Caco-2 (cell line): ENCODE measurements at regions not wholly inside any gene's neighbourhood (a gene's known extent, or its start where the extent isn't known, plus 50 kb on each side); places are given as distances from the start of the nearest gene placed in this dataset.
"Not testable (repeated sequence)": the region's sequence is repeated elsewhere in the genome, so short reads cannot be mapped to it uniquely, and the experiment has no call there.

Experiments used
- BruUV-seq: library from RNA; stranded (reverse); fragments of 400-500 nt; replicated peaks from 2 replicates; lab custom pipeline; 2021; lab: Mats Ljungman, UMichigan
- CTCF ChIA-PET: fragments of 300-600 bp; sonication (Branson Sonifier 250); formaldehyde crosslinking; loops from one replicate; lab custom pipeline; 2022; ENCODE audit warnings: antibody characterized with exemption; lab: Charles Lee
- POLR2A ChIA-PET: fragments of 300-600 bp; sonication (Branson Sonifier 250); formaldehyde crosslinking; loops from one replicate; lab custom pipeline; 2022; ENCODE audit warnings: antibody characterized with exemption; lab: Charles Lee
- DNase-seq, 2 experiments: peaks; one replicate each; pipeline versions ENCODE4 v3.0.0 to v3.0.0-alpha.2; 2020 to 2022
- H3K27me3 ChIP-seq: replicated peaks from 2 replicates; pipeline ENCODE4 v1.6.0; 2011; ENCODE audit warnings: low read length; ENCODE audit not compliant: control insufficient read depth, insufficient read depth
- H3K36me3 ChIP-seq: 2 replicates; pipeline ENCODE4 v1.5.1; 2011; ENCODE audit warnings: low read length; ENCODE audit not compliant: control insufficient read depth, insufficient read depth
- H3K4me1 ChIP-seq: fragments of 250-450 bp; sonication (Bioruptor Pico); 2 replicates; pipeline ENCODE4 v1.5.1; 2020; ENCODE audit warnings: mild to moderate bottlenecking
- H3K4me3 ChIP-seq: 2 replicates; pipeline ENCODE4 v1.5.1; 2011; ENCODE audit warnings: low read depth, mild to moderate bottlenecking, control low read depth, low read length
- H3K9me3 ChIP-seq: fragments of 250-450 bp; sonication (Bioruptor Pico); 2 replicates; pipeline ENCODE4 v1.5.1; 2020; ENCODE audit warnings: mild to moderate bottlenecking, moderate library complexity
- H3K27ac Mint-ChIP-seq: one replicate; pipeline ENCODE4 v1.8.0; 2022; ENCODE audit warnings: mixed read lengths; ENCODE audit not compliant: unreplicated experiment
- H3K27me3 Mint-ChIP-seq: one replicate; pipeline ENCODE4 v1.8.0; 2022; ENCODE audit warnings: mixed read lengths; ENCODE audit not compliant: insufficient read depth, unreplicated experiment
- H3K36me3 Mint-ChIP-seq: one replicate; pipeline ENCODE4 v1.8.0; 2022; ENCODE audit warnings: mild to moderate bottlenecking, mixed read lengths; ENCODE audit not compliant: insufficient read depth, unreplicated experiment
- H3K4me1 Mint-ChIP-seq: one replicate; pipeline ENCODE4 v1.8.0; 2022; ENCODE audit warnings: low read depth, mixed read lengths; ENCODE audit not compliant: unreplicated experiment
- H3K4me3 Mint-ChIP-seq: one replicate; pipeline ENCODE4 v1.8.0; 2022; ENCODE audit warnings: mild to moderate bottlenecking, moderate library complexity, mixed read lengths; ENCODE audit not compliant: unreplicated experiment
- H3K9me3 Mint-ChIP-seq: one replicate; pipeline ENCODE4 v1.8.0; 2022; ENCODE audit warnings: mixed read lengths; ENCODE audit not compliant: unreplicated experiment
- CTCF ChIP-seq, 2 experiments: fragments of 200-600 bp in 1 of 2; IDR thresholded peaks; 1 replicate in 1 of 2; 2 replicates in 1 of 2; pipeline versions ENCODE4 v1.5.1 to v1.8.0; 2011 to 2022; ENCODE audit warnings: antibody characterized with exemption in 1 of 2, control low read depth in 1 of 2, inconsistent platforms in 1 of 2, low read depth in 1 of 2, low read length in 1 of 2, mild to moderate bottlenecking in 1 of 2, moderate library complexity in 1 of 2; ENCODE audit not compliant: insufficient read depth in 1 of 2, severe bottlenecking in 1 of 2, unreplicated experiment in 1 of 2
- intact Hi-C: fragments of 100-400 bp; cut with micrococcal nuclease; formaldehyde crosslinking; loops from one replicate; pipeline ENCODE4 v1.10.0; 2022; ENCODE audit not compliant: unreplicated experiment

DNA sequence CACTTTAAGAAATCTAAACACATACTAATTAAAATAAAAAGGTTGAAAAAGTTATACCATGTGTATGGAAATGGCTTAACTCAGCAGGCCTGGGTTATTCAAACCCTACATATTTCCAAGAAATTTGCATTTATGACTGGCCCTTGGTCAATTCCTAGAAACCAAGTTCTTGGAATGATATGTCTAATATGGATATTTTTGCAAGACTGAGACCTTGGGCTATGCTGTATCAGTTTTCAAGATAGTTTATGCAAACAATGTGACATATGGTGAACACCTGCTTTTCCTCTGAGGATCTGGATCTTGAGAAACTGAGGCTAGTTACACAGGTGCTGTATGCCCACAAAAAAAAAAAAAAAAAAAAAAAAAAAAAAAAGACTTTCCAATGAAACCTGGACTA, 536.9 kb upstream of the HS3ST5 start:
- Mint-ChIP-seq H3K4me1 (no peaks in the 10 kb centered on the region), H3K36me3 (no peaks in the 10 kb centered on the region), H3K27me3 (peaks cover 4% of the 10 kb centered on the region), H3K9me3 (no peaks in the 10 kb centered on the region), H3K4me3 (no peak overlapping the region), H3K27ac (no peak overlapping the region)
- TF ChIP-seq CTCF (IDR thresholded peaks at IDR 0.05; ENCODE audit: insufficient read depth in 1 of 2, low read depth in 1 of 2, low read length in 1 of 2, severe bottlenecking in 1 of 2, unreplicated experiment in 1 of 2), result no peak
- POLR2A ChIA-PET, result no interaction called here
- no TSS peak for BruUV-seq
- Histone ChIP-seq H3K36me3 (no peaks in the 10 kb centered on the region), H3K9me3 (no peaks in the 10 kb centered on the region), H3K4me3 (no peak overlapping the region), H3K4me1 (no peaks in the 10 kb centered on the region), H3K27me3 (no peaks in the 10 kb centered on the region)
- no peak for DNase-seq
- CTCF ChIA-PET, result no interaction called here
- intact Hi-C loops, result loop anchor here (10.0 kb wide), 1 partner anchor 135 kb away; no protein-coding TSS in a partner anchor

DNA sequence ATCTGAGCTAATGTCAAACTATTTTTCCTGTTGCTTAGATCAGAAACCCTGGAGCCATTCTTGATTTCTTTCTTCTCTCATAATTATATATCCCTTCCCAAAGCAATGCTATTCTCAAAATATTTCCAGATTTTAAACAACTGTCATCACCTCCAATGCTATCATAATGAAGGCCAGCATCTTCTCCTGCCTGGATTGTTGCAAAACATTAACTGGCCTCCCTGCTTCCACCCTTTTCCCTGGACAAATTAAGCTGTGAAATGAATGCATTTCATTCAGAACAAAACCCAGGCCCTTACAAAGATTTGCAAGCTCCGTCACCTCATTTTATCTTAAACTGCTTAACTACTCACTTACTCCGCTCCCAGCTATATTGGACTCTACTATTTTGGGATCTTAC, 535.3 kb upstream of the HS3ST5 start:
- Mint-ChIP-seq H3K36me3 (no peaks in the 10 kb centered on the region), H3K4me1 (no peaks in the 10 kb centered on the region), H3K9me3 (no peaks in the 10 kb centered on the region), H3K27ac (no peak overlapping the region), H3K4me3 (no peak overlapping the region), H3K27me3 (peaks cover 4% of the 10 kb centered on the region)
- POLR2A ChIA-PET, result no interaction called here
- no peak for DNase-seq
- CTCF ChIA-PET, result no interaction called here
- H3K4me3 ChIP-seq, result no peak overlapping the region
- no peaks in the 10 kb centered on the region for H3K36me3 ChIP-seq
- no peaks in the 10 kb centered on the region for H3K27me3 ChIP-seq
- intact Hi-C loops, result loop anchor here (10.0 kb wide), 1 partner anchor 133 kb away; no protein-coding TSS in a partner anchor
- H3K4me1 ChIP-seq, result no peaks in the 10 kb centered on the region
- no peak for TF ChIP-seq CTCF (IDR thresholded peaks at IDR 0.05; ENCODE audit: insufficient read depth in 1 of 2, low read depth in 1 of 2, low read length in 1 of 2, severe bottlenecking in 1 of 2, unreplicated experiment in 1 of 2)
- BruUV-seq, result no TSS peak
- H3K9me3 ChIP-seq, result no peaks in the 10 kb centered on the region

DNA sequence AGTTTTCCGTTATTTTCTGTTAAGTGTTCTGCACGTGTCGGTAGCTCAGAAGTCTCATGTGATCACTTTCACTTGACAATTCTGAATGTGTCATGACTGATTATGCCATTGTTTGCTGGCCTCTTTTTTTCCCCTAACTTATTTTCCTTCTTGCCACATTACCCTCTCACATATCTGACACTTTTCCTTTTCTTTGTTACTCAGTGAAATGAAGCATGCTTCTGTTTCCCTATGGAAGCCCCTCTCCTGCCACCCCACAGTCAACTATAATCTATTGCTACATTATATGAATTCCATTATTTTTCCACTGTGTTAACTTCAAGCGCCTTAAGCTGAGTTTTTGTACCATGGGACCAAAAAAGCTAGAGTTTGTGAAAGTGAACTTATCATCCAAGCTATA, 531.6 kb upstream of the HS3ST5 start:
- no peaks in the 10 kb centered on the region for H3K36me3 Mint-ChIP-seq
- no peak overlapping the region for H3K4me3 Mint-ChIP-seq
- no TSS peak for BruUV-seq
- Histone ChIP-seq H3K27me3 (no peaks in the 10 kb centered on the region), H3K4me3 (no peak overlapping the region), H3K4me1 (no peaks in the 10 kb centered on the region), H3K9me3 (no peaks in the 10 kb centered on the region), H3K36me3 (no peaks in the 10 kb centered on the region)
- intact Hi-C loops, result loop anchor here (10.0 kb wide), 1 partner anchor 130 kb away; no protein-coding TSS in a partner anchor
- no peaks in the 10 kb centered on the region for H3K4me1 Mint-ChIP-seq
- ChIA-PET CTCF (interaction anchor here (0.6 kb wide), 1 partner anchor 825 kb away, joined by 4 read pairs; no protein-coding TSS in a partner anchor), POLR2A (no interaction called here)
- no peak for TF ChIP-seq CTCF (IDR thresholded peaks at IDR 0.05; ENCODE audit: insufficient read depth in 1 of 2, low read depth in 1 of 2, low read length in 1 of 2, severe bottlenecking in 1 of 2, unreplicated experiment in 1 of 2)
- H3K9me3 Mint-ChIP-seq, result no peaks in the 10 kb centered on the region
- DNase-seq, result no peak
- H3K27me3 Mint-ChIP-seq, result peaks cover 4% of the 10 kb centered on the region
- H3K27ac Mint-ChIP-seq, result no peak overlapping the region

DNA sequence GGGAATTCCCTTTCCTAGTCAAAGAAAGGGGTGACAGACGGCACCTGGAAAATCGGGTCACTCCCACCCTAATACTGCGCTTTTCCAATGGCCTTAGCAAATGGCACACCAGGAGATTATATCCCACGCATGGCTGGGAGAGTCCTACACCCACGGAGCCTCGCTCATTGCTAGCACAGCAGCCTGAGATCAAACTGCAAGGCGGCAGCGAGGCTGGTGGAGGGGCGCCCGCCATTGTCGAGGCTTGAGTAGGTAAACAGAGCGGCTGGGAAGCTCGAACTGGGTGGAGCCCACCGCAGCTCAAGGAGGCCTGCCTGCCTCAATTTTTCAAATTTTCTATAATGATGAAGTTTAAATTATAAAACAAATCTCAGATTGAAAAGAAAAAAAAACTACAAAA, 522.7 kb upstream of the HS3ST5 start:
- CTCF ChIA-PET, H3K4me1 ChIP-seq, H3K27me3 ChIP-seq, H3K9me3 Mint-ChIP-seq, H3K36me3 Mint-ChIP-seq, H3K9me3 ChIP-seq, DNase-seq, H3K27me3 Mint-ChIP-seq, BruUV-seq, H3K4me1 Mint-ChIP-seq, H3K27ac Mint-ChIP-seq, POLR2A ChIA-PET, intact Hi-C loops, H3K4me3 ChIP-seq, H3K36me3 ChIP-seq, H3K4me3 Mint-ChIP-seq: not testable (repeated sequence)
